Colonic mucosa (tissue), 4 donors: ENCODE measurements at regions not wholly inside any gene's neighbourhood (a gene's known extent, or its start where the extent isn't known, plus 50 kb on each side); places are given as distances from the start of the nearest gene placed in this dataset.
"Not testable (repeated sequence)": the region's sequence is repeated elsewhere in the genome, so short reads cannot be mapped to it uniquely, and the experiment has no call there.

ENCODE experiments used
- DNase-seq: peaks from one replicate; pipeline ENCODE4 v3.0.0-alpha.2; 2020
- H3K27ac ChIP-seq: fragments of 200-600 bp; one replicate; pipeline ENCODE4 v1.8.0; 2021
- H3K27me3 ChIP-seq: fragments of 200-600 bp; one replicate; pipeline ENCODE4 v1.8.0; 2021
- H3K36me3 ChIP-seq: fragments of 200-600 bp; one replicate; pipeline ENCODE4 v1.8.0; 2021
- H3K4me1 ChIP-seq: fragments of 200-600 bp; one replicate; pipeline ENCODE4 v1.8.0; 2021; ENCODE audit warnings: mild to moderate bottlenecking
- H3K4me3 ChIP-seq: fragments of 200-600 bp; one replicate; pipeline ENCODE4 v1.8.0; 2021
- H3K9ac ChIP-seq, 2 donors: one replicate each; pipeline ENCODE4 v1.7.0; 2013; ENCODE audit warnings: control low read depth in 2 of 2, low read depth in 2 of 2, low read length in 2 of 2
- H3K9me3 ChIP-seq: fragments of 200-600 bp; one replicate; pipeline ENCODE4 v1.8.0; 2021
- CTCF ChIP-seq: fragments of 200-600 bp; IDR thresholded peaks from one replicate; pipeline ENCODE4 v1.8.0; 2022; ENCODE audit warnings: antibody characterized with exemption, mild to moderate bottlenecking
- intact Hi-C: fragments of 100-400 bp; cut with DNase I; formaldehyde crosslinking; loops from one replicate; pipeline ENCODE4 v1.14.1; 2022
- donor health status: healthy.
- donor health status: DM: no; HTN: no; CAD: no.
- donor health status: DM: no; HTN: no; CAD: no.

- H3K27ac ChIP-seq, result no peak overlapping the region
- H3K4me3 ChIP-seq, result no peak overlapping the region
- no peak for TF ChIP-seq CTCF
- no peak overlapping the region for H3K9ac ChIP-seq
- no peak for DNase-seq
- no peaks in the 10 kb centered on the region for H3K9me3 ChIP-seq
- H3K27me3 ChIP-seq, result no peaks in the 10 kb centered on the region
- intact Hi-C loops, result no loop called here
- no peaks in the 10 kb centered on the region for H3K36me3 ChIP-seq
- H3K4me1 ChIP-seq, result no peaks in the 10 kb centered on the region
Measured at GRCh38 chr2:194395818-194396217, 1261.2 kb upstream of the SLC39A10 start.

GRCh38 chr2:194385376-194385775 lies 1271.7 kb upstream of the SLC39A10 start:
- no peak for DNase-seq
- TF ChIP-seq CTCF, result no peak
- H3K4me1 ChIP-seq, result no peaks in the 10 kb centered on the region
- intact Hi-C loops, result no loop called here
- H3K9ac ChIP-seq, result no peak overlapping the region
- H3K27ac ChIP-seq, result no peak overlapping the region
- H3K36me3 ChIP-seq, result no peaks in the 10 kb centered on the region
- no peak overlapping the region for H3K4me3 ChIP-seq
- H3K9me3 ChIP-seq, result no peaks in the 10 kb centered on the region
- no peaks in the 10 kb centered on the region for H3K27me3 ChIP-seq

GRCh38 chr2:194383401-194383800 lies 1273.6 kb upstream of the SLC39A10 start:
- Histone ChIP-seq H3K4me1 (no peaks in the 10 kb centered on the region), H3K4me3 (no peak overlapping the region), H3K27ac (no peak overlapping the region), H3K9me3 (no peaks in the 10 kb centered on the region), H3K27me3 (no peaks in the 10 kb centered on the region), H3K36me3 (no peaks in the 10 kb centered on the region), H3K9ac (no peak overlapping the region)
- intact Hi-C loops, result no loop called here
- no peak for TF ChIP-seq CTCF
- no peak for DNase-seq

GRCh38 chr2:194382221-194382620 lies 1274.8 kb upstream of the SLC39A10 start:
- no peak for TF ChIP-seq CTCF
- no peaks in the 10 kb centered on the region for H3K36me3 ChIP-seq
- no peaks in the 10 kb centered on the region for H3K4me1 ChIP-seq
- H3K4me3 ChIP-seq, result no peak overlapping the region
- no peak for DNase-seq
- no peaks in the 10 kb centered on the region for H3K27me3 ChIP-seq
- no peak overlapping the region for H3K9ac ChIP-seq
- no peak overlapping the region for H3K27ac ChIP-seq
- no peaks in the 10 kb centered on the region for H3K9me3 ChIP-seq
- intact Hi-C loops, result no loop called here

GRCh38 chr2:194380011-194380410 lies 1277.0 kb upstream of the SLC39A10 start:
- TF ChIP-seq CTCF, result no peak
- no peaks in the 10 kb centered on the region for H3K27me3 ChIP-seq
- no peaks in the 10 kb centered on the region for H3K36me3 ChIP-seq
- H3K27ac ChIP-seq, result no peak overlapping the region
- no peaks in the 10 kb centered on the region for H3K9me3 ChIP-seq
- no peaks in the 10 kb centered on the region for H3K4me1 ChIP-seq
- H3K4me3 ChIP-seq, result no peak overlapping the region
- intact Hi-C loops, result loop anchor here (2.0 kb wide), 1 partner anchor 23 kb away; no protein-coding TSS in a partner anchor
- no peak for DNase-seq
- no peak overlapping the region for H3K9ac ChIP-seq

GRCh38 chr2:194367390-194367789 lies 1289.6 kb upstream of the SLC39A10 start:
- DNase-seq, H3K9ac ChIP-seq, H3K9me3 ChIP-seq, H3K4me3 ChIP-seq, intact Hi-C loops, H3K27ac ChIP-seq, H3K27me3 ChIP-seq, H3K4me1 ChIP-seq, H3K36me3 ChIP-seq: not testable (repeated sequence)
